ENCODE measurements at regions not wholly inside any gene's neighbourhood (a gene's known extent, or its start where the extent isn't known, plus 50 kb on each side); places are given as distances from the start of the nearest gene placed in this dataset.

DNA sequence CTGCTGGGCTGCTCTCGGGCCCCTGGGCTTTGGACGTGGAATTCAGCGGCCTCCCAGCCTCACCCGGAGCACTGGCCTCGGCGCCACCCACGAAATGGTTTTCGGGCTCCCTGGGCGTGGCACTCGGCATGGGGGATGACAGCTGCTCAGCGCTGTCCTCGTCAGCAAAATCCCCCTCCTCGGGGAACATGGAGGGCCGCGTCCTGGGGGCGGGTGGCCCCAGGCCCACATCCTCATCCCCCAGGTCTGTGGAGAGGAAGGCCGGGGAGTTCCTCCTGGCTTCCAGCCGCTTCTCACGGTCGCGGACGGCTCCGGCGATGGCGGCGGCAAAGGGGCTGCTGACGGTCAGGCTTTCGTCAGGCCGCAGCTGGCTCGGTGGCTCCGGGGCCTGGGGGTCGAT lies 88.4 kb downstream of the CTTN start:
- Histone ChIP-seq H3K27ac (replicated peaks; ENCODE audit: low read length) (no peak overlapping the region), H4K8ac (ENCODE audit: low read depth, low read length) (no peak overlapping the region), H3K9me3 (replicated peaks in 1 of 2; ENCODE audit: control insufficient read depth in 2 of 2, insufficient read depth in 1 of 2, low read depth in 1 of 2, low read length in 2 of 2) (peaks cover 14 to 16% of the 10 kb centered on the region in 2 donors), H2BK5ac (ENCODE audit: low read length) (no peak overlapping the region), H3K14ac (ENCODE audit: low read length) (no peak overlapping the region), H3K27me3 (ENCODE audit: control insufficient read depth in 3 of 3, insufficient read depth in 3 of 3, low read depth in 1 of 3, low read length in 3 of 3) (no peaks in the 10 kb centered on the region), H3K36me3 (replicated peaks in 1 of 2; ENCODE audit: control insufficient read depth in 2 of 2, insufficient read depth in 2 of 2, low read length in 2 of 2) (peaks cover 1 to 92% of the 10 kb centered on the region in 2 donors), H3K4me3 (ENCODE audit: low read length in 2 of 2) (no peak overlapping the region), H2BK12ac (ENCODE audit: low read length) (no peak overlapping the region), H3K79me1 (ENCODE audit: low read depth, low read length) (no peaks in the 10 kb centered on the region), H2AFZ (ENCODE audit: low read length) (no peak overlapping the region), H3K9ac (ENCODE audit: low read depth, low read length, poor library complexity) (no peak overlapping the region), H3K23ac (ENCODE audit: low read depth, low read length, poor library complexity) (peak overlapping the region; percentile 71), H2BK15ac (ENCODE audit: low read length) (no peak overlapping the region), H2BK120ac (ENCODE audit: low read depth, low read length) (no peak overlapping the region), H3K4ac (ENCODE audit: low read length) (no peak overlapping the region), H4K91ac (ENCODE audit: low read depth, low read length, poor library complexity) (no peak overlapping the region), H3K4me2 (ENCODE audit: insufficient read depth, low read length, poor library complexity, severe bottlenecking) (no peak overlapping the region), H2AK5ac (ENCODE audit: low read depth, low read length) (peak overlapping the region; percentile 27), H3K18ac (ENCODE audit: low read length) (peak overlapping the region; percentile 40), H3K4me1 (ENCODE audit: control insufficient read depth in 2 of 2, insufficient read depth in 1 of 2, low read depth in 1 of 2, low read length in 2 of 2) (peaks cover 0 to 1% of the 10 kb centered on the region in 2 donors)
- no CpG with 5 or more reads among the region's 32 CpGs for WGBS, 2 donors (ENCODE audit: extremely low coverage in 2 of 2, insufficient read length in 2 of 2, insufficient replicate concordance in 1 of 2)
- no peak for DNase-seq (ENCODE audit: low spot score)

DNA sequence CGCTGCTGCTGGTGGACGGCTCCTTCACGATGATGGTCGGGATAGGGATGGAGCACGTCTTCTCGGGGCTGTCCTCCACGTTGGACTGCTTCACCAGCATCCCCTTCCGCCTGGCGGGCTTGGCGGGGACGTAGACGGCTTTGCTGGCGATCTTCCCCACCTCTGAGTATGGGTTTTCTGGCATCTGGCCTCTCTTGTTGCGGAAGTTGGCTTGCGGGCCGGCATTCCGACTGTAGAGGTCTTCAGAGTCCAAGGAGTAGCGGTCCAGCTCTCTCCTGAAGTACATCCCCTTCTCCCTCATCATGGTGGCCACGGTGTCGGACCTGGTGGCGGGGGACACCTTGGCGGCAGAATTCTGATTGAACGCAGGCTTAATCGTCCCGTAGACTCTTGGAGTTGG lies 88.8 kb downstream of the CTTN start:
- Histone ChIP-seq H2BK15ac (ENCODE audit: low read length) (no peak overlapping the region), H2AFZ (ENCODE audit: low read length) (no peak overlapping the region), H3K14ac (ENCODE audit: low read length) (no peak overlapping the region), H2BK12ac (ENCODE audit: low read length) (no peak overlapping the region), H4K8ac (ENCODE audit: low read depth, low read length) (no peak overlapping the region), H3K4me2 (ENCODE audit: insufficient read depth, low read length, poor library complexity, severe bottlenecking) (no peak overlapping the region), H2BK5ac (ENCODE audit: low read length) (no peak overlapping the region), H3K9ac (ENCODE audit: low read depth, low read length, poor library complexity) (no peak overlapping the region), H3K27me3 (ENCODE audit: control insufficient read depth in 3 of 3, insufficient read depth in 3 of 3, low read depth in 1 of 3, low read length in 3 of 3) (no peaks in the 10 kb centered on the region), H3K23ac (ENCODE audit: low read depth, low read length, poor library complexity) (peak overlapping the region; percentile 71), H3K9me3 (replicated peaks in 1 of 2; ENCODE audit: control insufficient read depth in 2 of 2, insufficient read depth in 1 of 2, low read depth in 1 of 2, low read length in 2 of 2) (peaks cover 18 to 19% of the 10 kb centered on the region in 2 donors), H3K36me3 (replicated peaks in 1 of 2; ENCODE audit: control insufficient read depth in 2 of 2, insufficient read depth in 2 of 2, low read length in 2 of 2) (peaks cover 3 to 92% of the 10 kb centered on the region in 2 donors), H2AK5ac (ENCODE audit: low read depth, low read length) (peak overlapping the region; percentile 27), H3K4me3 (ENCODE audit: low read length in 2 of 2) (no peak overlapping the region), H3K4ac (ENCODE audit: low read length) (no peak overlapping the region), H3K4me1 (ENCODE audit: control insufficient read depth in 2 of 2, insufficient read depth in 1 of 2, low read depth in 1 of 2, low read length in 2 of 2) (peaks cover 0 to 1% of the 10 kb centered on the region in 2 donors), H3K27ac (replicated peaks; ENCODE audit: low read length) (no peak overlapping the region), H3K79me1 (ENCODE audit: low read depth, low read length) (no peaks in the 10 kb centered on the region), H2BK120ac (ENCODE audit: low read depth, low read length) (no peak overlapping the region), H3K18ac (ENCODE audit: low read length) (peak overlapping the region; percentile 11), H4K91ac (ENCODE audit: low read depth, low read length, poor library complexity) (no peak overlapping the region)
- WGBS, 2 donors (ENCODE audit: extremely low coverage in 2 of 2, insufficient read length in 2 of 2, insufficient replicate concordance in 1 of 2), result no CpG with 5 or more reads among the region's 25 CpGs
- no peak for DNase-seq (ENCODE audit: low spot score)

DNA sequence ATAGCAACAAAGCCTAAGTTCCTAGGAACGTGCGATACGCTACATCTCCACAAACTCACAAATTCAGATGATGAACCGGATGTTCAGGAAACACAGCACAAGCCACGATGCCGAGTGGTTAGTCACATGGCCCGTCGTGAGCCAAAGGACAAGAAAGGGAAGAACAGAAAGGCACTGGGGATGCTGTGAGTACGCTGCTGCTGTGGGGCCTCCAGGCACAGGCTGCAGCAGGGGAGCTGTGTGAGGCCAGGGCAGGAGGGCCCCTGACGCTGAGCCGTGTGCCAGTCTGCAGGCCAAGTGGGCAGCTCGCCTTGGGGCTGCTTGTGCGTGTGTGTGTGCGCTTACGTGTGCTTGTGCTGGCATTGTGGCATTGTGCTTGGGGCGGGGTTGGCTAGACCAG lies 89.4 kb downstream of the CTTN start:
- peaks cover 19 to 22% of the 10 kb centered on the region in 2 donors for H3K9me3 ChIP-seq (replicated peaks in 1 of 2; ENCODE audit: control insufficient read depth in 2 of 2, insufficient read depth in 1 of 2, low read depth in 1 of 2, low read length in 2 of 2)
- no peak overlapping the region for H3K9ac ChIP-seq (ENCODE audit: low read depth, low read length, poor library complexity)
- no CpG with 5 or more reads among the region's 16 CpGs for WGBS, 2 donors (ENCODE audit: extremely low coverage in 2 of 2, insufficient read length in 2 of 2, insufficient replicate concordance in 1 of 2)
- H2AFZ ChIP-seq (ENCODE audit: low read length), result no peak overlapping the region
- no peaks in the 10 kb centered on the region for H3K79me1 ChIP-seq (ENCODE audit: low read depth, low read length)
- peak overlapping the region; percentile 89 for H4K8ac ChIP-seq (ENCODE audit: low read depth, low read length)
- H2BK5ac ChIP-seq (ENCODE audit: low read length), result no peak overlapping the region
- H3K4me3 ChIP-seq (ENCODE audit: low read length in 2 of 2), result no peak overlapping the region
- no peak overlapping the region for H3K4ac ChIP-seq (ENCODE audit: low read length)
- peak overlapping the region; percentile 27 for H3K14ac ChIP-seq (ENCODE audit: low read length)
- no peak overlapping the region for H2BK120ac ChIP-seq (ENCODE audit: low read depth, low read length)
- no peak for DNase-seq (ENCODE audit: low spot score)
- H4K91ac ChIP-seq (ENCODE audit: low read depth, low read length, poor library complexity), result no peak overlapping the region
- H3K27ac ChIP-seq (replicated peaks; ENCODE audit: low read length), result no peak overlapping the region
- no peak overlapping the region for H3K4me2 ChIP-seq (ENCODE audit: insufficient read depth, low read length, poor library complexity, severe bottlenecking)
- H2BK15ac ChIP-seq (ENCODE audit: low read length), result no peak overlapping the region
- H3K23ac ChIP-seq (ENCODE audit: low read depth, low read length, poor library complexity), result peak overlapping the region; percentile 75
- H3K27me3 ChIP-seq (ENCODE audit: control insufficient read depth in 3 of 3, insufficient read depth in 3 of 3, low read depth in 1 of 3, low read length in 3 of 3), result no peaks in the 10 kb centered on the region
- H2AK5ac ChIP-seq (ENCODE audit: low read depth, low read length), result no peak overlapping the region
- H3K4me1 ChIP-seq (ENCODE audit: control insufficient read depth in 2 of 2, insufficient read depth in 1 of 2, low read depth in 1 of 2, low read length in 2 of 2), result peaks cover 0 to 1% of the 10 kb centered on the region in 2 donors
- H3K36me3 ChIP-seq (replicated peaks in 1 of 2; ENCODE audit: control insufficient read depth in 2 of 2, insufficient read depth in 2 of 2, low read length in 2 of 2), result peaks cover 3 to 87% of the 10 kb centered on the region in 2 donors
- H2BK12ac ChIP-seq (ENCODE audit: low read length), result no peak overlapping the region
- peak overlapping the region; percentile 77 for H3K18ac ChIP-seq (ENCODE audit: low read length)

DNA sequence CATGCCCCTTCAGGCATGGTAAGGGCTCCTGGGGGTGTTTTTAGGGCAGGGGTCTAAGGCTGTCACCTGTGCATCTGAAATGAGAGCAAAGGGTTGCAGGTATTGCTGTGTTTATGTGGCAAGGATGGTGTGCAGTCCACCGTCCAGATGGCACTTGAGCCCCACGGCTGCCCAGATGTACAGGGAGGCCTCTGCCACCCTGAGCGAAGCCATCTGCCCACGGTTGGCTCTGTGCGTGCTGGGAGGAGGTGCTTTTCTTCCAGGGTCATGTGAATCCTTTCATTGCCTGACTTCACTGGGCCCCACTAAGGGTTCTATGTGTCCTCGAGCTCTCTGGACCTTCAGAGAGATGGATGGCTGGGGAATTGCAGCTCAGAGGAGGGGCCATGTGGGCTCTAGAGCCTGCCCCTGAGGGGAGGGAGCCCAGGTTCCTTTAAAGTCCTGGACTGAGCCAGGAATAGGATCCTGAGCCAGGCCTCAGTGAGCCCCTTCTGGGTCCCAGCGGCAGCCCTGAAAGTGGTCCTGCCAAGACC lies 89.9 kb downstream of the CTTN start:
- H3K36me3 ChIP-seq (replicated peaks in 1 of 2; ENCODE audit: control insufficient read depth in 2 of 2, insufficient read depth in 2 of 2, low read length in 2 of 2), result peaks cover 3 to 83% of the 10 kb centered on the region in 2 donors

More for the DNA sequence above, 89.9 kb downstream of the CTTN start:
- Histone ChIP-seq H3K79me1 (ENCODE audit: low read depth, low read length) (no peaks in the 10 kb centered on the region), H2BK5ac (ENCODE audit: low read length) (no peak overlapping the region), H3K27me3 (ENCODE audit: control insufficient read depth in 3 of 3, insufficient read depth in 3 of 3, low read depth in 1 of 3, low read length in 3 of 3) (no peaks in the 10 kb centered on the region), H4K91ac (ENCODE audit: low read depth, low read length, poor library complexity) (no peak overlapping the region), H3K27ac (replicated peaks; ENCODE audit: low read length) (no peak overlapping the region), H3K9ac (ENCODE audit: low read depth, low read length, poor library complexity) (no peak overlapping the region), H3K18ac (ENCODE audit: low read length) (peak overlapping the region; percentile 49), H4K8ac (ENCODE audit: low read depth, low read length) (no peak overlapping the region), H2BK15ac (ENCODE audit: low read length) (no peak overlapping the region), H2AFZ (ENCODE audit: low read length) (no peak overlapping the region), H2BK120ac (ENCODE audit: low read depth, low read length) (no peak overlapping the region), H3K4me2 (ENCODE audit: insufficient read depth, low read length, poor library complexity, severe bottlenecking) (no peak overlapping the region), H2BK12ac (ENCODE audit: low read length) (no peak overlapping the region), H3K9me3 (replicated peaks in 1 of 2; ENCODE audit: control insufficient read depth in 2 of 2, insufficient read depth in 1 of 2, low read depth in 1 of 2, low read length in 2 of 2) (peaks cover 19 to 22% of the 10 kb centered on the region in 2 donors), H2AK5ac (ENCODE audit: low read depth, low read length) (no peak overlapping the region), H3K14ac (ENCODE audit: low read length) (peak overlapping the region; percentile 27), H3K4ac (ENCODE audit: low read length) (no peak overlapping the region), H3K4me1 (ENCODE audit: control insufficient read depth in 2 of 2, insufficient read depth in 1 of 2, low read depth in 1 of 2, low read length in 2 of 2) (peaks cover 0 to 1% of the 10 kb centered on the region in 2 donors), H3K23ac (ENCODE audit: low read depth, low read length, poor library complexity) (peak overlapping the region; percentile 75), H3K4me3 (ENCODE audit: low read length in 2 of 2) (no peak overlapping the region)
- no CpG with 5 or more reads among the region's 7 CpGs for WGBS, 2 donors (ENCODE audit: extremely low coverage in 2 of 2, insufficient read length in 2 of 2, insufficient replicate concordance in 1 of 2)
- no peak for DNase-seq (ENCODE audit: low spot score)
